Bronchial epithelial cell (primary cell): ENCODE measurements at regions not wholly inside any gene's neighbourhood (a gene's known extent, or its start where the extent isn't known, plus 50 kb on each side); places are given as distances from the start of the nearest gene placed in this dataset.

Source experiments
- DNase-seq: peaks from one replicate; pipeline ENCODE4 v3.0.0-alpha.2; 2010; ENCODE audit warnings: low read depth
- FAIRE-seq: peaks from 2 replicates; lab custom pipeline; 2011; peaks lifted over from hg19 to GRCh38; lab: Jason Lieb, UNC
- H3K27me3 ChIP-seq: 2 replicates; pipeline ENCODE4 v1.5.1; 2011; ENCODE audit warnings: low read length; ENCODE audit not compliant: control insufficient read depth, insufficient read depth
- H3K36me3 ChIP-seq: 2 replicates; pipeline ENCODE4 v1.5.1; 2011; ENCODE audit warnings: low read length; ENCODE audit not compliant: control insufficient read depth, insufficient read depth
- H3K4me3 ChIP-seq: 2 replicates; pipeline ENCODE4 v1.5.1; 2011; ENCODE audit warnings: mild to moderate bottlenecking, low read depth, low read length, control low read depth
- CTCF ChIP-seq: IDR thresholded peaks from 2 replicates; pipeline ENCODE4 v1.5.1; 2011; ENCODE audit warnings: mild to moderate bottlenecking, moderate library complexity, low read length, control low read depth, inconsistent platforms; ENCODE audit not compliant: insufficient read depth, severe bottlenecking

- DNase-seq (no peak), FAIRE-seq (no peak)
- Histone ChIP-seq H3K36me3 (no peaks in the 10 kb centered on the region), H3K4me3 (no peak overlapping the region), H3K27me3 (no peaks in the 10 kb centered on the region)
- TF ChIP-seq CTCF, result no peak
These were observed 490.2 kb downstream of the EPM2A start for GRCh38 chr6:145245119-145245518.

GRCh38 chr6:145247692-145248419, 487.5 kb downstream of the EPM2A start:
- no peak for TF ChIP-seq CTCF
- DNase-seq, result peak; percentile 99
- H3K36me3 ChIP-seq, result no peaks in the 10 kb centered on the region
- H3K27me3 ChIP-seq, result no peaks in the 10 kb centered on the region
- no peak overlapping the region for H3K4me3 ChIP-seq
- FAIRE-seq, result peak; percentile 64

- no peak for TF ChIP-seq CTCF
- FAIRE-seq, result no peak
- no peak for DNase-seq
- Histone ChIP-seq H3K27me3 (no peaks in the 10 kb centered on the region), H3K4me3 (no peak overlapping the region), H3K36me3 (no peaks in the 10 kb centered on the region)
These were observed 484.9 kb downstream of the EPM2A start for GRCh38 chr6:145250436-145250835.

- Histone ChIP-seq H3K36me3 (no peaks in the 10 kb centered on the region), H3K4me3 (no peak overlapping the region), H3K27me3 (no peaks in the 10 kb centered on the region)
- DNase-seq (no peak), FAIRE-seq (no peak)
- no peak for TF ChIP-seq CTCF
These were observed 482.6 kb downstream of the EPM2A start for GRCh38 chr6:145252737-145253136.

GRCh38 chr6:145254649-145255401, 480.5 kb downstream of the EPM2A start:
- no peaks in the 10 kb centered on the region for H3K27me3 ChIP-seq
- H3K36me3 ChIP-seq, result no peaks in the 10 kb centered on the region
- DNase-seq, result no peak
- H3K4me3 ChIP-seq, result no peak overlapping the region
- TF ChIP-seq CTCF, result no peak
- FAIRE-seq, result no peak
